HCT116 (cell line): ENCODE measurements at regions not wholly inside any gene's neighbourhood (a gene's known extent, or its start where the extent isn't known, plus 50 kb on each side); places are given as distances from the start of the nearest gene placed in this dataset.

Experiments used
- CEBPB ChIP-seq: IDR thresholded peaks from 2 replicates; pipeline ENCODE4 v1.6.1; 2012; ENCODE audit warnings: low read depth
- CTCF ChIP-seq, 3 experiments: fragments of 200-600 bp in 1 of 3; sonication (generic) in 1 of 3; IDR thresholded peaks in 2 of 3; conservative IDR thresholded peaks in 1 of 3; 2 replicates each; pipeline ENCODE4 v1.5.1; 2012 to 2017; ENCODE audit warnings: low read depth in 2 of 3, low read length in 2 of 3, antibody characterized with exemption in 1 of 3, borderline replicate concordance in 1 of 3, control low read depth in 1 of 3, mild to moderate bottlenecking in 1 of 3, mixed read lengths in 1 of 3, mixed run types in 1 of 3, moderate library complexity in 1 of 3; ENCODE audit not compliant: insufficient read depth in 1 of 3
- EGR1 ChIP-seq: IDR thresholded peaks from 2 replicates; pipeline ENCODE4 v1.6.1; 2012; ENCODE audit warnings: low read depth
- EZH2 ChIP-seq: fragments of 200-600 bp; sonication (generic); IDR thresholded peaks from 2 replicates; pipeline ENCODE4 v1.6.1; 2017; ENCODE audit warnings: antibody characterized with exemption, mixed run types
- MAX ChIP-seq: IDR thresholded peaks from 2 replicates; pipeline ENCODE4 v1.6.1; 2012
- POLR2A ChIP-seq: IDR thresholded peaks from 2 replicates; pipeline ENCODE4 v1.7.0; 2011; ENCODE audit warnings: borderline replicate concordance; ENCODE audit not compliant: insufficient read depth, insufficient read length; ENCODE audit errors: extremely low read depth
- REST ChIP-seq: IDR thresholded peaks from 2 replicates; pipeline ENCODE4 v1.6.1; 2012; ENCODE audit warnings: low read depth
- SIN3A ChIP-seq: IDR thresholded peaks from 2 replicates; pipeline ENCODE4 v1.6.1; 2012; ENCODE audit warnings: low read depth
- SP1 ChIP-seq: IDR thresholded peaks from 2 replicates; pipeline ENCODE4 v1.6.1; 2012; ENCODE audit warnings: low read depth

- TF ChIP-seq POLR2A, result no peak
- TF ChIP-seq EZH2, result no peak
- no peak for TF ChIP-seq EGR1
- TF ChIP-seq CTCF (IDR thresholded peaks at IDR 0.05 in 2 of 3, conservative IDR thresholded peaks at IDR 0.05 in 1 of 3; ENCODE audit: borderline replicate concordance in 1 of 3, insufficient read depth in 1 of 3, low read depth in 2 of 3, low read length in 2 of 3), result no peak
- no peak for TF ChIP-seq REST
- TF ChIP-seq CEBPB, result no peak
- no peak for TF ChIP-seq MAX
- no peak for TF ChIP-seq SIN3A
- no peak for TF ChIP-seq SP1
Measured at GRCh38 chr21:24895885-24896734, 711.2 kb downstream of the MRPL39 start.
